Stimulated activated naive B cell treated with anti-CD40 and anti-IgM and Interleukin-4, amounts not matched to agents 10 μg/mL and 1 μg/mL and 100 μg/mL, for 72 hours (primary cell): ENCODE measurements at regions not wholly inside any gene's neighbourhood (a gene's known extent, or its start where the extent isn't known, plus 50 kb on each side); places are given as distances from the start of the nearest gene placed in this dataset.

Source experiments
- ATAC-seq, 2 donors: fragments of 150-1000 bp; cut with Tn5 transposase; replicated peaks; 2 replicates each; pipeline ENCODE4 v1.10.0; 2021; ENCODE audit warnings: moderate library complexity in 1 of 2
- DNase-seq: peaks from one replicate; pipeline ENCODE4 v3.0.0; 2021
- H3K27ac Mint-ChIP-seq: one replicate; pipeline ENCODE4 v1.8.0; 2022; ENCODE audit warnings: mild to moderate bottlenecking, mixed read lengths
- H3K27me3 Mint-ChIP-seq, 2 donors: one replicate each; pipeline ENCODE4 v1.8.0; 2022; ENCODE audit warnings: mixed read lengths in 2 of 2
- H3K36me3 Mint-ChIP-seq, 2 donors: one replicate each; pipeline ENCODE4 v1.8.0; 2022; ENCODE audit warnings: mixed read lengths in 2 of 2, mild to moderate bottlenecking in 1 of 2
- H3K4me1 Mint-ChIP-seq, 2 donors: one replicate each; pipeline ENCODE4 v1.8.0; 2022; ENCODE audit warnings: mixed read lengths in 2 of 2, mild to moderate bottlenecking in 1 of 2
- H3K4me3 Mint-ChIP-seq, 2 donors: one replicate each; pipeline ENCODE4 v1.8.0; 2022; ENCODE audit warnings: mild to moderate bottlenecking in 2 of 2, mixed read lengths in 2 of 2, moderate library complexity in 1 of 2
- H3K9me3 Mint-ChIP-seq, 2 donors: one replicate each; pipeline ENCODE4 v1.8.0; 2022; ENCODE audit warnings: mixed read lengths in 2 of 2, mild to moderate bottlenecking in 1 of 2

DNA sequence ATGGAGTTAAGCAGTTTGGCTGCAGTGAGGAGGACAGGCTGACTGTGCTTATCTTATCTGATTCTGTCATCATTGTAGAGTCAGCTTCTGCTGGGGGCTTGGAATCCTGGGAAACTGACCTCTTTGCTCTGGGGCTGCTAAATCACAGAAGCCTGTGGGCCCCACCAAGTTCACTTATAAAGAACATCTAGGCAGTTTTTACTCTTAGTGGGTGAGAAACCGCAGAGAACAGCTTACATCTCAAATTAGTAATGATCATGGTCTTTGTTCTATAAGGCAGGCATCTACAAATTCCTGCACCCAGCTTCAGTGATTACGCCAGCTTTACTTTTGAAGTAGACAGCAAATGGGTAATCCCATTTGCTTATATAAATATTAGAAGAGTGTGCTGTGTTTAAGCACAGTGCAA lies 75.7 kb downstream of the ZC3H11B start:
- DNase-seq = no peak
- H3K4me1 Mint-ChIP-seq = no peaks in the 10 kb centered on the region
- no peak overlapping the region for H3K4me3 Mint-ChIP-seq
- peaks cover 0 to 3% of the 10 kb centered on the region in 2 donors for H3K9me3 Mint-ChIP-seq
- H3K27me3 Mint-ChIP-seq = peaks cover 0 to 3% of the 10 kb centered on the region in 2 donors
- no peak overlapping the region for H3K27ac Mint-ChIP-seq
- no peak for ATAC-seq
- no peaks in the 10 kb centered on the region for H3K36me3 Mint-ChIP-seq

GRCh38 chr1:219536038-219536437 lies 76.9 kb downstream of the ZC3H11B start:
- DNase-seq (no peak), ATAC-seq (no peak)
- Mint-ChIP-seq H3K36me3 (no peaks in the 10 kb centered on the region), H3K4me1 (no peaks in the 10 kb centered on the region), H3K27ac (no peak overlapping the region), H3K27me3 (peaks cover 0 to 3% of the 10 kb centered on the region in 2 donors), H3K9me3 (peaks cover 0 to 3% of the 10 kb centered on the region in 2 donors), H3K4me3 (no peak overlapping the region)

- DNase-seq (no peak), ATAC-seq (no peak)
- Mint-ChIP-seq H3K4me3 (no peak overlapping the region), H3K27me3 (peaks cover 0 to 3% of the 10 kb centered on the region in 2 donors), H3K36me3 (no peaks in the 10 kb centered on the region), H3K9me3 (peaks cover 0 to 3% of the 10 kb centered on the region in 2 donors), H3K4me1 (no peaks in the 10 kb centered on the region), H3K27ac (no peak overlapping the region)
Observed at GRCh38 chr1:219534991-219535390, 77.9 kb downstream of the ZC3H11B start.

DNA sequence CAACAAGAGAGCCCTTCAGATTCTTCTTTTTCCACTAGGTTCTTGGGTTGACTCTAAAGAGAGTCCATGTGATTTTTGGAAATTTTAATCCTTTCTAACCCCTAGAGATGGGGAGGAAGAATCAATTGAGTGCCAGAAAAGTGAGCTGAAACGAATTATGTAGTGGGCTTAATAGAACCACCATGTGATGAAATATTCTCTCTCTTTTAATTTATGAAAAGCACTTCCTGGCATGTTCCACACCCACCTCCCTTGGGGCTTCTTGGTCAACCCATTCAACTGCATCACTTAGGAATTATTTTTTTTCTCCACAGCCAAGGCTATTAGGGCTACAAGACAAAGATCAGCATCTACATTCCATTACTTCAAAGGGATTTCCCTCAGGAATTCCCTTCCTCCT lies 79.6 kb downstream of the ZC3H11B start:
- Mint-ChIP-seq H3K4me1 (no peaks in the 10 kb centered on the region), H3K27ac (no peak overlapping the region), H3K9me3 (peaks cover 0 to 3% of the 10 kb centered on the region in 2 donors), H3K4me3 (no peak overlapping the region), H3K27me3 (peaks cover 0 to 3% of the 10 kb centered on the region in 2 donors), H3K36me3 (no peaks in the 10 kb centered on the region)
- ATAC-seq = no peak
- no peak for DNase-seq

GRCh38 chr1:219529116-219529515 lies 83.8 kb downstream of the ZC3H11B start:
- peaks cover 0 to 3% of the 10 kb centered on the region in 2 donors for H3K9me3 Mint-ChIP-seq
- H3K36me3 Mint-ChIP-seq = no peaks in the 10 kb centered on the region
- H3K4me3 Mint-ChIP-seq = no peak overlapping the region
- H3K27me3 Mint-ChIP-seq = peaks cover 0 to 3% of the 10 kb centered on the region in 2 donors
- H3K4me1 Mint-ChIP-seq = no peaks in the 10 kb centered on the region
- ATAC-seq (no peak), DNase-seq (no peak)
- H3K27ac Mint-ChIP-seq = no peak overlapping the region

GRCh38 chr1:219528633-219529032 lies 84.3 kb downstream of the ZC3H11B start:
- ATAC-seq = no peak

DNA sequence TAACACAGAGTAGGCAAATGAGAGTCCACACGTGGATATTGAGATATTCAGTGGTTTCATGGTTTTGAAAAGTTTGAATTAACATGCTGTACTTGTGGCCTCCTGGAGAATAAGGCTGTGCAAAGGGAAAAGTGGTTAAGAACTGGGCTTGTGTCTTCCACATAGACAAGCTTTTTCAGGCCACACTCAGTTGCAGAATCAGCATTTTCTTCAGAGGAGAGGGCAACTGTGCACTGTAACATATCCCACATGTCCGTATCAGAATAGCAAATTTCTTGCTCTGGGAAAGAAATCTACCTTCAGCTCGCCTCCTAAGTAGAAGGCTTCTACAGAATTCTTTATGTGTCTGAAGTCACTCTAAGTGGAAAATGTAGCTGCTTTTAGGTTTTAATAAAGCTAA lies 84.9 kb downstream of the ZC3H11B start:
- Mint-ChIP-seq H3K4me1 (no peaks in the 10 kb centered on the region), H3K27ac (no peak overlapping the region), H3K36me3 (no peaks in the 10 kb centered on the region), H3K9me3 (peaks cover 0 to 3% of the 10 kb centered on the region in 2 donors), H3K27me3 (peaks cover 0 to 3% of the 10 kb centered on the region in 2 donors), H3K4me3 (no peak overlapping the region)
- DNase-seq (no peak), ATAC-seq (no peak)

More at GRCh38 chr1:219528633-219529032, 84.3 kb downstream of the ZC3H11B start:
- Mint-ChIP-seq H3K36me3 (no peaks in the 10 kb centered on the region), H3K27me3 (peaks cover 0 to 3% of the 10 kb centered on the region in 2 donors), H3K9me3 (peaks cover 0 to 3% of the 10 kb centered on the region in 2 donors), H3K27ac (no peak overlapping the region), H3K4me1 (no peaks in the 10 kb centered on the region), H3K4me3 (no peak overlapping the region)
- no peak for DNase-seq

GRCh38 chr1:219526074-219526473 lies 86.8 kb downstream of the ZC3H11B start:
- Mint-ChIP-seq H3K36me3 (no peaks in the 10 kb centered on the region), H3K4me3 (no peak overlapping the region), H3K27ac (peak overlapping the region; percentile 17), H3K9me3 (no peaks in the 10 kb centered on the region), H3K4me1 (no peaks in the 10 kb centered on the region), H3K27me3 (no peaks in the 10 kb centered on the region)
- DNase-seq (no peak), ATAC-seq (peak; percentile 84 to 90)

DNA sequence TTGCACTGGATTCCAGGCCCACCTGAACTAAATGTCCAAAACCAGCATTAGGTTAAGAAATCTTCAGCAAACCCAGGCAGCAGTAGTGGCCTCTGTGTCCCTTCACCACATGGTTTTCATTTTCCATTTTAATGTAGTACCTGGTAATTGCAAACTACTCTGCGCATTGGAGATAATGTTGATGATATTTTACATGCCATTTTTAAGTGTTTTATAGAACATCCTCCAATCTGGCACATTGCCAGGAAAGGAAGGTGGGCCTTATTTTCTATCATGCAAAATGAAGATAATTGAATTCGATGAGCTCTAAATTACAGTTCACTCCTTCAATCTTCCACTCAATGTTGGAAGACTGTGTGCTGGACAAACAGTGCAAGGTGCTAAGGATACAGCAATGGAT lies 89.5 kb downstream of the ZC3H11B start:
- Mint-ChIP-seq H3K36me3 (no peaks in the 10 kb centered on the region), H3K27ac (no peak overlapping the region), H3K9me3 (no peaks in the 10 kb centered on the region), H3K4me3 (no peak overlapping the region), H3K4me1 (no peaks in the 10 kb centered on the region), H3K27me3 (no peaks in the 10 kb centered on the region)
- ATAC-seq = no peak
- no peak for DNase-seq

GRCh38 chr1:219521325-219521724 lies 91.6 kb downstream of the ZC3H11B start:
- Mint-ChIP-seq H3K36me3 (no peaks in the 10 kb centered on the region), H3K4me1 (no peaks in the 10 kb centered on the region), H3K27ac (no peak overlapping the region), H3K27me3 (no peaks in the 10 kb centered on the region), H3K9me3 (no peaks in the 10 kb centered on the region), H3K4me3 (no peak overlapping the region)
- DNase-seq = no peak
- ATAC-seq = no peak

GRCh38 chr1:219520241-219520640 lies 92.7 kb downstream of the ZC3H11B start:
- ATAC-seq = no peak
- no peaks in the 10 kb centered on the region for H3K4me1 Mint-ChIP-seq
- H3K27me3 Mint-ChIP-seq = no peaks in the 10 kb centered on the region
- no peak for DNase-seq
- H3K9me3 Mint-ChIP-seq = peaks cover 0 to 1% of the 10 kb centered on the region in 2 donors
- H3K27ac Mint-ChIP-seq = no peak overlapping the region
- H3K4me3 Mint-ChIP-seq = no peak overlapping the region
- no peaks in the 10 kb centered on the region for H3K36me3 Mint-ChIP-seq

GRCh38 chr1:219518907-219519248 lies 94.0 kb downstream of the ZC3H11B start:
- no peaks in the 10 kb centered on the region for H3K36me3 Mint-ChIP-seq
- H3K27me3 Mint-ChIP-seq = no peaks in the 10 kb centered on the region
- DNase-seq = no peak
- peaks cover 0 to 1% of the 10 kb centered on the region in 2 donors for H3K9me3 Mint-ChIP-seq
- no peaks in the 10 kb centered on the region for H3K4me1 Mint-ChIP-seq
- ATAC-seq = no peak
- no peak overlapping the region for H3K27ac Mint-ChIP-seq
- no peak overlapping the region for H3K4me3 Mint-ChIP-seq

- H3K4me1 Mint-ChIP-seq = no peaks in the 10 kb centered on the region
- no peak for ATAC-seq
- H3K27ac Mint-ChIP-seq = no peak overlapping the region
- H3K4me3 Mint-ChIP-seq = no peak overlapping the region
- no peak for DNase-seq
- no peaks in the 10 kb centered on the region for H3K27me3 Mint-ChIP-seq
- H3K9me3 Mint-ChIP-seq = peaks cover 0 to 1% of the 10 kb centered on the region in 2 donors
- no peaks in the 10 kb centered on the region for H3K36me3 Mint-ChIP-seq
Observed at GRCh38 chr1:219518168-219518906, 94.6 kb downstream of the ZC3H11B start.

- Mint-ChIP-seq H3K9me3 (peaks cover 0 to 1% of the 10 kb centered on the region in 2 donors), H3K36me3 (no peaks in the 10 kb centered on the region), H3K27ac (no peak overlapping the region), H3K27me3 (no peaks in the 10 kb centered on the region), H3K4me1 (no peaks in the 10 kb centered on the region), H3K4me3 (no peak overlapping the region)
- DNase-seq = no peak
- no peak for ATAC-seq
Observed at GRCh38 chr1:219517031-219517430, 95.9 kb downstream of the ZC3H11B start.

DNA sequence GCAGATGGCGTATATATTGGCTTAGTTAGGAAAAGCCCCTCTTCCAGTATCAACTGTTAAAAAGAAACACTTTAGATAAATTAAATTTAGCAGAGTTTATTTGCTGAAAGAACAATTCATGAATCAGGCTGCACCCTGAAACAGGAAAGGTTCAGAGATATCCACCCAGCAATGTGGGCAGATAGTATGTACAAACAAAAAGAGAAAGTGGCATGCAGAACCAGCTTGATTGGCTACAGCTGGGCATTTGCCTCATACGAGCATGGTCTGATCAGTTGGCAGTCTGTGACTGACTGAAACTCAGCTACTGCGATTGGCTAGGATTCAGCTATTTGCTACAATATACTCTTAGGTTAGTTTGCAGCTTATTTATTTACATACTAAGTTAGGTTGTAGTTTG lies 98.2 kb downstream of the ZC3H11B start:
- Mint-ChIP-seq H3K27ac (no peak overlapping the region), H3K9me3 (peaks cover 0 to 1% of the 10 kb centered on the region in 2 donors), H3K4me1 (no peaks in the 10 kb centered on the region), H3K36me3 (no peaks in the 10 kb centered on the region), H3K4me3 (no peak overlapping the region), H3K27me3 (no peaks in the 10 kb centered on the region)
- ATAC-seq (no peak), DNase-seq (no peak)
